K562 (cell line): ENCODE measurements at regions not wholly inside any gene's neighbourhood (a gene's known extent, or its start where the extent isn't known, plus 50 kb on each side); places are given as distances from the start of the nearest gene placed in this dataset.

Source experiments
- EHMT2 ChIP-seq: fragments of 450-650 bp; IDR thresholded peaks from 2 replicates; pipeline ENCODE4 v1.6.1; 2018; ENCODE audit warnings: antibody characterized with exemption
- MCM3 ChIP-seq: fragments of 450-650 bp; IDR thresholded peaks from 2 replicates; pipeline ENCODE4 v1.6.1; 2016
- PML ChIP-seq: IDR thresholded peaks from 2 replicates; pipeline ENCODE4 v1.6.1; 2012; ENCODE audit warnings: low read length, inconsistent platforms
- PURB ChIP-seq: sonication (generic); formaldehyde crosslinking; IDR thresholded peaks from 2 replicates; pipeline ENCODE4 v1.9.0; 2021; ENCODE audit warnings: low read depth, mild to moderate bottlenecking, missing genetic modification reagents
- RBM15 ChIP-seq: fragments of 200-400 bp; formaldehyde crosslinking; IDR thresholded peaks from 2 replicates; pipeline ENCODE4 v1.6.1; 2018; ENCODE audit warnings: mild to moderate bottlenecking, low read length, moderate library complexity; ENCODE audit not compliant: insufficient read depth
- RFX5 ChIP-seq: IDR thresholded peaks from 2 replicates; pipeline ENCODE4 v1.6.1; 2011; ENCODE audit warnings: low read depth, mild to moderate bottlenecking, improper control_type of control experiment, low read length
- TF ChIP-seq, protein P1 (sequence below): fragments of 200-600 bp; sonication (generic); IDR thresholded peaks from one replicate; pipeline ENCODE4 v1.6.1; 2012; ENCODE audit warnings: mild to moderate bottlenecking, low read depth, low read length, inconsistent platforms
- TF ChIP-seq, protein P2 (sequence below): fragments of 450-650 bp; formaldehyde crosslinking; IDR thresholded peaks from 2 replicates; pipeline ENCODE4 v1.4.0; 2022; ENCODE audit warnings: missing genetic modification characterization
- TF ChIP-seq, protein P3 (sequence below): fragments of 450-650 bp; formaldehyde crosslinking; conservative IDR thresholded peaks from 2 replicates; pipeline ENCODE4 v1.4.0; 2022; ENCODE audit warnings: mild to moderate bottlenecking, missing genetic modification characterization
- TF ChIP-seq, protein P4 (sequence below): sonication (generic); formaldehyde crosslinking; IDR thresholded peaks from 2 replicates; pipeline ENCODE4 v1.8.0; 2023; ENCODE audit warnings: mild to moderate bottlenecking, missing genetic modification reagents

DNA sequence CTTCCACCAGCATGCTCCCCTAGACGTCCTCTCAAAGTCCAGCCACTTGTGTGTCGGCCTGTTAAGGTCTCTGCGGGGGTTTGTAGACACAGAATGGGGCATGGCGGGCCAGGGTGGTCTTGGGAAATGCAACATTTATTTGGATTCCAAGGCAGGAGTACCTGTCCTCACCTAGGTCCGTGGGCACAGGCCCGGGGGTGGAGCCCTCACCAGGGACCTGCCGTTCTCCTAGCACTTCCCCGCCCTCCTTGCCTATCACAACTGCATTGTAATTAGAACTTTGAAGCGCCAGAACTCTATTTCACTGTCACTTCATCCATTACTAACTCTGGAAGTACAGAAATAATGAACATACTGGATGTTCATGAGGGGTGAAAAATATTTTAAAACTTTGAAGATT, 268.3 kb upstream of the ACTBL2 start (continued):
- TF ChIP-seq, protein P1, sequence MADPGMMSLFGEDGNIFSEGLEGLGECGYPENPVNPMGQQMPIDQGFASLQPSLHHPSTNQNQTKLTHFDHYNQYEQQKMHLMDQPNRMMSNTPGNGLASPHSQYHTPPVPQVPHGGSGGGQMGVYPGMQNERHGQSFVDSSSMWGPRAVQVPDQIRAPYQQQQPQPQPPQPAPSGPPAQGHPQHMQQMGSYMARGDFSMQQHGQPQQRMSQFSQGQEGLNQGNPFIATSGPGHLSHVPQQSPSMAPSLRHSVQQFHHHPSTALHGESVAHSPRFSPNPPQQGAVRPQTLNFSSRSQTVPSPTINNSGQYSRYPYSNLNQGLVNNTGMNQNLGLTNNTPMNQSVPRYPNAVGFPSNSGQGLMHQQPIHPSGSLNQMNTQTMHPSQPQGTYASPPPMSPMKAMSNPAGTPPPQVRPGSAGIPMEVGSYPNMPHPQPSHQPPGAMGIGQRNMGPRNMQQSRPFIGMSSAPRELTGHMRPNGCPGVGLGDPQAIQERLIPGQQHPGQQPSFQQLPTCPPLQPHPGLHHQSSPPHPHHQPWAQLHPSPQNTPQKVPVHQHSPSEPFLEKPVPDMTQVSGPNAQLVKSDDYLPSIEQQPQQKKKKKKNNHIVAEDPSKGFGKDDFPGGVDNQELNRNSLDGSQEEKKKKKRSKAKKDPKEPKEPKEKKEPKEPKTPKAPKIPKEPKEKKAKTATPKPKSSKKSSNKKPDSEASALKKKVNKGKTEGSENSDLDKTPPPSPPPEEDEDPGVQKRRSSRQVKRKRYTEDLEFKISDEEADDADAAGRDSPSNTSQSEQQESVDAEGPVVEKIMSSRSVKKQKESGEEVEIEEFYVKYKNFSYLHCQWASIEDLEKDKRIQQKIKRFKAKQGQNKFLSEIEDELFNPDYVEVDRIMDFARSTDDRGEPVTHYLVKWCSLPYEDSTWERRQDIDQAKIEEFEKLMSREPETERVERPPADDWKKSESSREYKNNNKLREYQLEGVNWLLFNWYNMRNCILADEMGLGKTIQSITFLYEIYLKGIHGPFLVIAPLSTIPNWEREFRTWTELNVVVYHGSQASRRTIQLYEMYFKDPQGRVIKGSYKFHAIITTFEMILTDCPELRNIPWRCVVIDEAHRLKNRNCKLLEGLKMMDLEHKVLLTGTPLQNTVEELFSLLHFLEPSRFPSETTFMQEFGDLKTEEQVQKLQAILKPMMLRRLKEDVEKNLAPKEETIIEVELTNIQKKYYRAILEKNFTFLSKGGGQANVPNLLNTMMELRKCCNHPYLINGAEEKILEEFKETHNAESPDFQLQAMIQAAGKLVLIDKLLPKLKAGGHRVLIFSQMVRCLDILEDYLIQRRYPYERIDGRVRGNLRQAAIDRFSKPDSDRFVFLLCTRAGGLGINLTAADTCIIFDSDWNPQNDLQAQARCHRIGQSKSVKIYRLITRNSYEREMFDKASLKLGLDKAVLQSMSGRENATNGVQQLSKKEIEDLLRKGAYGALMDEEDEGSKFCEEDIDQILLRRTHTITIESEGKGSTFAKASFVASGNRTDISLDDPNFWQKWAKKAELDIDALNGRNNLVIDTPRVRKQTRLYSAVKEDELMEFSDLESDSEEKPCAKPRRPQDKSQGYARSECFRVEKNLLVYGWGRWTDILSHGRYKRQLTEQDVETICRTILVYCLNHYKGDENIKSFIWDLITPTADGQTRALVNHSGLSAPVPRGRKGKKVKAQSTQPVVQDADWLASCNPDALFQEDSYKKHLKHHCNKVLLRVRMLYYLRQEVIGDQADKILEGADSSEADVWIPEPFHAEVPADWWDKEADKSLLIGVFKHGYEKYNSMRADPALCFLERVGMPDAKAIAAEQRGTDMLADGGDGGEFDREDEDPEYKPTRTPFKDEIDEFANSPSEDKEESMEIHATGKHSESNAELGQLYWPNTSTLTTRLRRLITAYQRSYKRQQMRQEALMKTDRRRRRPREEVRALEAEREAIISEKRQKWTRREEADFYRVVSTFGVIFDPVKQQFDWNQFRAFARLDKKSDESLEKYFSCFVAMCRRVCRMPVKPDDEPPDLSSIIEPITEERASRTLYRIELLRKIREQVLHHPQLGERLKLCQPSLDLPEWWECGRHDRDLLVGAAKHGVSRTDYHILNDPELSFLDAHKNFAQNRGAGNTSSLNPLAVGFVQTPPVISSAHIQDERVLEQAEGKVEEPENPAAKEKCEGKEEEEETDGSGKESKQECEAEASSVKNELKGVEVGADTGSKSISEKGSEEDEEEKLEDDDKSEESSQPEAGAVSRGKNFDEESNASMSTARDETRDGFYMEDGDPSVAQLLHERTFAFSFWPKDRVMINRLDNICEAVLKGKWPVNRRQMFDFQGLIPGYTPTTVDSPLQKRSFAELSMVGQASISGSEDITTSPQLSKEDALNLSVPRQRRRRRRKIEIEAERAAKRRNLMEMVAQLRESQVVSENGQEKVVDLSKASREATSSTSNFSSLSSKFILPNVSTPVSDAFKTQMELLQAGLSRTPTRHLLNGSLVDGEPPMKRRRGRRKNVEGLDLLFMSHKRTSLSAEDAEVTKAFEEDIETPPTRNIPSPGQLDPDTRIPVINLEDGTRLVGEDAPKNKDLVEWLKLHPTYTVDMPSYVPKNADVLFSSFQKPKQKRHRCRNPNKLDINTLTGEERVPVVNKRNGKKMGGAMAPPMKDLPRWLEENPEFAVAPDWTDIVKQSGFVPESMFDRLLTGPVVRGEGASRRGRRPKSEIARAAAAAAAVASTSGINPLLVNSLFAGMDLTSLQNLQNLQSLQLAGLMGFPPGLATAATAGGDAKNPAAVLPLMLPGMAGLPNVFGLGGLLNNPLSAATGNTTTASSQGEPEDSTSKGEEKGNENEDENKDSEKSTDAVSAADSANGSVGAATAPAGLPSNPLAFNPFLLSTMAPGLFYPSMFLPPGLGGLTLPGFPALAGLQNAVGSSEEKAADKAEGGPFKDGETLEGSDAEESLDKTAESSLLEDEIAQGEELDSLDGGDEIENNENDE: no peak
- TF ChIP-seq RFX5 (no peak), MCM3 (no peak), PURB (CRISPR knock-in tag) (no peak), RBM15 (no peak), EHMT2 (no peak), PML (no peak)
- TF ChIP-seq, protein P2, sequence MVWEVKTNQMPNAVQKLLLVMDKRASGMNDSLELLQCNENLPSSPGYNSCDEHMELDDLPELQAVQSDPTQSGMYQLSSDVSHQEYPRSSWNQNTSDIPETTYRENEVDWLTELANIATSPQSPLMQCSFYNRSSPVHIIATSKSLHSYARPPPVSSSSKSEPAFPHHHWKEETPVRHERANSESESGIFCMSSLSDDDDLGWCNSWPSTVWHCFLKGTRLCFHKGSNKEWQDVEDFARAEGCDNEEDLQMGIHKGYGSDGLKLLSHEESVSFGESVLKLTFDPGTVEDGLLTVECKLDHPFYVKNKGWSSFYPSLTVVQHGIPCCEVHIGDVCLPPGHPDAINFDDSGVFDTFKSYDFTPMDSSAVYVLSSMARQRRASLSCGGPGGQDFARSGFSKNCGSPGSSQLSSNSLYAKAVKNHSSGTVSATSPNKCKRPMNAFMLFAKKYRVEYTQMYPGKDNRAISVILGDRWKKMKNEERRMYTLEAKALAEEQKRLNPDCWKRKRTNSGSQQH (CRISPR knock-in tag): no peak
- TF ChIP-seq, protein P3, sequence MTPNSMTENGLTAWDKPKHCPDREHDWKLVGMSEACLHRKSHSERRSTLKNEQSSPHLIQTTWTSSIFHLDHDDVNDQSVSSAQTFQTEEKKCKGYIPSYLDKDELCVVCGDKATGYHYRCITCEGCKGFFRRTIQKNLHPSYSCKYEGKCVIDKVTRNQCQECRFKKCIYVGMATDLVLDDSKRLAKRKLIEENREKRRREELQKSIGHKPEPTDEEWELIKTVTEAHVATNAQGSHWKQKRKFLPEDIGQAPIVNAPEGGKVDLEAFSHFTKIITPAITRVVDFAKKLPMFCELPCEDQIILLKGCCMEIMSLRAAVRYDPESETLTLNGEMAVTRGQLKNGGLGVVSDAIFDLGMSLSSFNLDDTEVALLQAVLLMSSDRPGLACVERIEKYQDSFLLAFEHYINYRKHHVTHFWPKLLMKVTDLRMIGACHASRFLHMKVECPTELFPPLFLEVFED (CRISPR knock-in tag): no peak
- TF ChIP-seq, protein P4, sequence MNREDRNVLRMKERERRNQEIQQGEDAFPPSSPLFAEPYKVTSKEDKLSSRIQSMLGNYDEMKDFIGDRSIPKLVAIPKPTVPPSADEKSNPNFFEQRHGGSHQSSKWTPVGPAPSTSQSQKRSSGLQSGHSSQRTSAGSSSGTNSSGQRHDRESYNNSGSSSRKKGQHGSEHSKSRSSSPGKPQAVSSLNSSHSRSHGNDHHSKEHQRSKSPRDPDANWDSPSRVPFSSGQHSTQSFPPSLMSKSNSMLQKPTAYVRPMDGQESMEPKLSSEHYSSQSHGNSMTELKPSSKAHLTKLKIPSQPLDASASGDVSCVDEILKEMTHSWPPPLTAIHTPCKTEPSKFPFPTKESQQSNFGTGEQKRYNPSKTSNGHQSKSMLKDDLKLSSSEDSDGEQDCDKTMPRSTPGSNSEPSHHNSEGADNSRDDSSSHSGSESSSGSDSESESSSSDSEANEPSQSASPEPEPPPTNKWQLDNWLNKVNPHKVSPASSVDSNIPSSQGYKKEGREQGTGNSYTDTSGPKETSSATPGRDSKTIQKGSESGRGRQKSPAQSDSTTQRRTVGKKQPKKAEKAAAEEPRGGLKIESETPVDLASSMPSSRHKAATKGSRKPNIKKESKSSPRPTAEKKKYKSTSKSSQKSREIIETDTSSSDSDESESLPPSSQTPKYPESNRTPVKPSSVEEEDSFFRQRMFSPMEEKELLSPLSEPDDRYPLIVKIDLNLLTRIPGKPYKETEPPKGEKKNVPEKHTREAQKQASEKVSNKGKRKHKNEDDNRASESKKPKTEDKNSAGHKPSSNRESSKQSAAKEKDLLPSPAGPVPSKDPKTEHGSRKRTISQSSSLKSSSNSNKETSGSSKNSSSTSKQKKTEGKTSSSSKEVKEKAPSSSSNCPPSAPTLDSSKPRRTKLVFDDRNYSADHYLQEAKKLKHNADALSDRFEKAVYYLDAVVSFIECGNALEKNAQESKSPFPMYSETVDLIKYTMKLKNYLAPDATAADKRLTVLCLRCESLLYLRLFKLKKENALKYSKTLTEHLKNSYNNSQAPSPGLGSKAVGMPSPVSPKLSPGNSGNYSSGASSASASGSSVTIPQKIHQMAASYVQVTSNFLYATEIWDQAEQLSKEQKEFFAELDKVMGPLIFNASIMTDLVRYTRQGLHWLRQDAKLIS (CRISPR knock-in tag): no peak
